ENCODE measurements at regions not wholly inside any gene's neighbourhood (a gene's known extent, or its start where the extent isn't known, plus 50 kb on each side); places are given as distances from the start of the nearest gene placed in this dataset.

- Mint-ChIP-seq H3K27me3 (ENCODE audit: low read depth, poor library complexity) (peaks cover 2% of the 10 kb centered on the region), H3K27ac (no peak overlapping the region), H3K36me3 (ENCODE audit: low read depth) (no peaks in the 10 kb centered on the region), H3K4me1 (no peaks in the 10 kb centered on the region), H3K4me3 (no peak overlapping the region), H3K9me3 (no peaks in the 10 kb centered on the region)
- no peak for DNase-seq
- TF ChIP-seq CTCF (IDR thresholded peaks at IDR 0.05), result no peak
Observed at GRCh38 chr2:196245378-196246140, 74.2 kb upstream of the STK17B start.

- no peak for DNase-seq
- Mint-ChIP-seq H3K9me3 (no peaks in the 10 kb centered on the region), H3K27me3 (ENCODE audit: low read depth, poor library complexity) (peaks cover 2% of the 10 kb centered on the region), H3K36me3 (ENCODE audit: low read depth) (peaks cover 3% of the 10 kb centered on the region), H3K4me1 (no peaks in the 10 kb centered on the region), H3K27ac (no peak overlapping the region), H3K4me3 (no peak overlapping the region)
- TF ChIP-seq CTCF (IDR thresholded peaks at IDR 0.05), result no peak
Observed at GRCh38 chr2:196247114-196247975, 76.0 kb upstream of the STK17B start.

- Mint-ChIP-seq H3K4me3 (no peak overlapping the region), H3K9me3 (no peaks in the 10 kb centered on the region), H3K27me3 (ENCODE audit: low read depth, poor library complexity) (peaks cover 2% of the 10 kb centered on the region), H3K4me1 (no peaks in the 10 kb centered on the region), H3K36me3 (ENCODE audit: low read depth) (peaks cover 9% of the 10 kb centered on the region), H3K27ac (no peak overlapping the region)
- DNase-seq, result no peak
- no peak for TF ChIP-seq CTCF (IDR thresholded peaks at IDR 0.05)
Observed at GRCh38 chr2:196247976-196248280, 76.5 kb upstream of the STK17B start.

- H3K9me3 Mint-ChIP-seq, result no peaks in the 10 kb centered on the region
- H3K27ac Mint-ChIP-seq, result no peak overlapping the region
- no peak overlapping the region for H3K4me3 Mint-ChIP-seq
Observed at GRCh38 chr2:196248467-196249094, 77.2 kb upstream of the STK17B start.

GRCh38 chr2:196249171-196249570, 77.8 kb upstream of the STK17B start:
- no peak for TF ChIP-seq CTCF (IDR thresholded peaks at IDR 0.05)
- Mint-ChIP-seq H3K27me3 (ENCODE audit: low read depth, poor library complexity) (no peaks in the 10 kb centered on the region), H3K9me3 (no peaks in the 10 kb centered on the region), H3K36me3 (ENCODE audit: low read depth) (peaks cover 16% of the 10 kb centered on the region), H3K4me1 (no peaks in the 10 kb centered on the region), H3K4me3 (no peak overlapping the region), H3K27ac (no peak overlapping the region)
- DNase-seq, result no peak

More at GRCh38 chr2:196248467-196249094, 77.2 kb upstream of the STK17B start:
- peaks cover 16% of the 10 kb centered on the region for H3K36me3 Mint-ChIP-seq (ENCODE audit: low read depth)
- no peak for TF ChIP-seq CTCF (IDR thresholded peaks at IDR 0.05)
- H3K4me1 Mint-ChIP-seq, result no peaks in the 10 kb centered on the region
- no peaks in the 10 kb centered on the region for H3K27me3 Mint-ChIP-seq (ENCODE audit: low read depth, poor library complexity)
- DNase-seq, result no peak
